HEK293 (cell line): ENCODE measurements at regions not wholly inside any gene's neighbourhood (a gene's known extent, or its start where the extent isn't known, plus 50 kb on each side); places are given as distances from the start of the nearest gene placed in this dataset.

Experiments used
- CTCF ChIP-seq: fragments of 450-650 bp; formaldehyde crosslinking; IDR thresholded peaks from 2 replicates; pipeline ENCODE4 v1.5.1; 2016; ENCODE audit warnings: missing biosample characterization, missing genetic modification characterization
- HOXC10 ChIP-seq: sonication (generic); formaldehyde crosslinking; IDR thresholded peaks from 2 replicates; pipeline ENCODE4 v1.8.1; 2023; ENCODE audit warnings: mild to moderate bottlenecking, missing genetic modification reagents
- KLF10 ChIP-seq: fragments of 450-650 bp; IDR thresholded peaks from 2 replicates; pipeline ENCODE4 v1.5.1; 2018; ENCODE audit warnings: missing biosample characterization, mild to moderate bottlenecking, missing genetic modification characterization
- PRDM6 ChIP-seq: fragments of 450-650 bp; formaldehyde crosslinking; IDR thresholded peaks from 2 replicates; pipeline ENCODE4 v1.5.1; 2017; ENCODE audit warnings: missing biosample characterization, missing genetic modification characterization
- SP2 ChIP-seq: fragments of 450-650 bp; formaldehyde crosslinking; IDR thresholded peaks from 2 replicates; pipeline ENCODE4 v1.5.1; 2016; ENCODE audit warnings: missing biosample characterization, missing genetic modification characterization
- TRIM28 ChIP-seq: IDR thresholded peaks from 2 replicates; pipeline ENCODE4 v1.6.1; 2011; ENCODE audit warnings: low read length, control low read depth, borderline replicate concordance
- ZBTB49 ChIP-seq: fragments of 450-650 bp; formaldehyde crosslinking; IDR thresholded peaks from 2 replicates; pipeline ENCODE4 v1.5.1; 2016; ENCODE audit warnings: missing biosample characterization, missing genetic modification characterization, low read depth
- ZNF211 ChIP-seq: fragments of 450-650 bp; formaldehyde crosslinking; IDR thresholded peaks from 2 replicates; pipeline ENCODE4 v1.5.1; 2016; ENCODE audit warnings: low read depth, missing biosample characterization, missing genetic modification characterization
- ZNF274 ChIP-seq, 2 experiments: fragments of 200-500 bp in 1 of 2; fragments of 450-650 bp in 1 of 2; sonication (Bioruptor generic) in 1 of 2; formaldehyde crosslinking in 1 of 2; IDR thresholded peaks; 2 replicates each; pipeline versions ENCODE4 v1.5.1 to v1.6.1; 2014 to 2016; ENCODE audit warnings: borderline replicate concordance in 1 of 2, inconsistent platforms in 1 of 2, low read length in 1 of 2, missing biosample characterization in 1 of 2, missing genetic modification characterization in 1 of 2
- ZNF354C ChIP-seq: fragments of 450-650 bp; formaldehyde crosslinking; IDR thresholded peaks from 2 replicates; pipeline ENCODE4 v1.5.1; 2016; ENCODE audit warnings: missing biosample characterization, missing genetic modification characterization, low read depth, borderline replicate concordance
- ZNF362 ChIP-seq: fragments of 450-650 bp; formaldehyde crosslinking; IDR thresholded peaks from 2 replicates; pipeline ENCODE4 v1.5.1; 2016; ENCODE audit warnings: missing biosample characterization, missing genetic modification characterization
- ZNF398 ChIP-seq: fragments of 450-650 bp; formaldehyde crosslinking; IDR thresholded peaks from 2 replicates; pipeline ENCODE4 v1.5.1; 2017; ENCODE audit warnings: missing biosample characterization, missing genetic modification characterization
- ZNF785 ChIP-seq: fragments of 450-650 bp; formaldehyde crosslinking; IDR thresholded peaks from 2 replicates; pipeline ENCODE4 v1.5.1; 2016; ENCODE audit warnings: missing biosample characterization, missing genetic modification characterization

- TF ChIP-seq ZNF398 (tag by site-specific recombination), result no peak
- TF ChIP-seq CTCF (tag by site-specific recombination), result no peak
- TF ChIP-seq ZNF785 (tag by site-specific recombination), result no peak
- TF ChIP-seq HOXC10 (CRISPR knock-in tag), result no peak
- TF ChIP-seq TRIM28, result no peak
- TF ChIP-seq ZNF354C (tag by site-specific recombination), result no peak
- TF ChIP-seq ZNF362 (tag by site-specific recombination), result no peak
- TF ChIP-seq ZNF274 (IDR thresholded peaks at IDR 0.05; ENCODE audit: low read length), result no peak
- no peak for TF ChIP-seq ZNF274 (tag by site-specific recombination; IDR thresholded peaks at IDR 0.05; ENCODE audit: borderline replicate concordance)
- TF ChIP-seq ZBTB49 (tag by site-specific recombination), result no peak
- TF ChIP-seq ZNF211 (tag by site-specific recombination), result no peak
- TF ChIP-seq PRDM6 (tag by site-specific recombination), result no peak
- TF ChIP-seq KLF10 (tag by site-specific recombination), result no peak
- TF ChIP-seq SP2 (tag by site-specific recombination), result no peak
Measured at GRCh38 chr1:189681252-189681919, 796.3 kb downstream of the BRINP3 start.
